Suprapubic skin (tissue), 4 donors: ENCODE measurements at regions not wholly inside any gene's neighbourhood (a gene's known extent, or its start where the extent isn't known, plus 50 kb on each side); places are given as distances from the start of the nearest gene placed in this dataset.

Experiments
- DNase-seq, 2 donors: peaks; one replicate each; pipeline ENCODE4 v3.0.0-alpha.2; 2019; ENCODE audit warnings: low spot score in 2 of 2
- H3K27ac ChIP-seq: fragments of 200-600 bp; sonication (generic); one replicate; pipeline ENCODE4 v1.5.1; 2019
- H3K27me3 ChIP-seq: fragments of 200-600 bp; sonication (generic); one replicate; pipeline ENCODE4 v1.5.1; 2019
- H3K36me3 ChIP-seq: fragments of 200-600 bp; sonication (generic); one replicate; pipeline ENCODE4 v1.5.1; 2019
- H3K4me1 ChIP-seq: fragments of 200-600 bp; sonication (generic); one replicate; pipeline ENCODE4 v1.5.1; 2019
- H3K4me3 ChIP-seq: fragments of 200-600 bp; sonication (generic); one replicate; pipeline ENCODE4 v1.5.1; 2019; ENCODE audit warnings: mild to moderate bottlenecking
- H3K9me3 ChIP-seq: fragments of 200-600 bp; sonication (generic); one replicate; pipeline ENCODE4 v1.5.1; 2019
- CTCF ChIP-seq, 2 donors: fragments of 200-600 bp in 1 of 2; fragments of 450-650 bp in 1 of 2; sonication (generic) in 1 of 2; IDR thresholded peaks; one replicate each; pipeline ENCODE4 v1.5.1; 2016 to 2019; ENCODE audit warnings: antibody characterized with exemption in 2 of 2, mild to moderate bottlenecking in 1 of 2, moderate library complexity in 1 of 2
- EP300 ChIP-seq: sonication (generic); formaldehyde crosslinking; IDR thresholded peaks from one replicate; pipeline ENCODE4 v1.6.1; 2017; ENCODE audit warnings: antibody characterized with exemption
- POLR2A ChIP-seq, 2 donors: fragments of 450-650 bp; IDR thresholded peaks; one replicate each; pipeline ENCODE4 v1.6.1; 2017; ENCODE audit warnings: antibody characterized with exemption in 2 of 2, mild to moderate bottlenecking in 2 of 2, moderate library complexity in 2 of 2
- POLR2AphosphoS5 ChIP-seq, 3 donors: sonication (generic); formaldehyde crosslinking; IDR thresholded peaks; one replicate each; pipeline ENCODE4 v1.6.1; 2017; ENCODE audit warnings: antibody characterized with exemption in 3 of 3
- WGBS: methylation state at CpG from one replicate; pipeline ENCODE4 v1.1.5; 2018; 5-methylcytosine and 5-hydroxymethylcytosine counted together

- H3K36me3 ChIP-seq, result no peaks in the 10 kb centered on the region
- no peak overlapping the region for H3K27ac ChIP-seq
- TF ChIP-seq POLR2A (IDR thresholded peaks at IDR 0.05) (no peak), EP300 (no peak), CTCF (IDR thresholded peaks at IDR 0.05) (no peak), POLR2AphosphoS5 (IDR thresholded peaks at IDR 0.05) (no peak)
- DNase-seq, result no peak
- H3K4me1 ChIP-seq, result peaks cover 26% of the 10 kb centered on the region
- H3K9me3 ChIP-seq, result peaks cover 4% of the 10 kb centered on the region
- H3K4me3 ChIP-seq, result no peak overlapping the region
- no peaks in the 10 kb centered on the region for H3K27me3 ChIP-seq
- WGBS, result 33% methylated on average over 1 of the region's 1 CpG
These were observed 445.9 kb upstream of the PROK2 start for GRCh38 chr3:72230774-72231379.

- H3K27ac ChIP-seq, result no peak overlapping the region
- 66% methylated on average over 4 of the region's 4 CpGs for WGBS
- no peak for DNase-seq
- H3K4me3 ChIP-seq, result no peak overlapping the region
- peaks cover 6% of the 10 kb centered on the region for H3K9me3 ChIP-seq
- TF ChIP-seq CTCF (IDR thresholded peaks at IDR 0.05) (no peak), POLR2A (IDR thresholded peaks at IDR 0.05) (no peak), EP300 (no peak), POLR2AphosphoS5 (IDR thresholded peaks at IDR 0.05) (no peak)
- no peaks in the 10 kb centered on the region for H3K36me3 ChIP-seq
- H3K27me3 ChIP-seq, result no peaks in the 10 kb centered on the region
- H3K4me1 ChIP-seq, result peaks cover 26% of the 10 kb centered on the region
These were observed 445.0 kb upstream of the PROK2 start for GRCh38 chr3:72229952-72230351.

- TF ChIP-seq CTCF (IDR thresholded peaks at IDR 0.05), result no peak
- TF ChIP-seq POLR2A (IDR thresholded peaks at IDR 0.05), result no peak
- no peak for TF ChIP-seq POLR2AphosphoS5 (IDR thresholded peaks at IDR 0.05)
- no peak for TF ChIP-seq EP300
- Histone ChIP-seq H3K27ac (no peak overlapping the region), H3K9me3 (peaks cover 9% of the 10 kb centered on the region), H3K36me3 (no peaks in the 10 kb centered on the region), H3K27me3 (no peaks in the 10 kb centered on the region), H3K4me3 (no peak overlapping the region), H3K4me1 (peaks cover 14% of the 10 kb centered on the region)
- 76% methylated on average over 5 of the region's 5 CpGs for WGBS
- DNase-seq, result no peak
These were observed 442.6 kb upstream of the PROK2 start for GRCh38 chr3:72227486-72228070.

GRCh38 chr3:72224804-72225509 lies 440.0 kb upstream of the PROK2 start:
- TF ChIP-seq CTCF (IDR thresholded peaks at IDR 0.05), result no peak
- no peak for TF ChIP-seq POLR2AphosphoS5 (IDR thresholded peaks at IDR 0.05)
- no peak for TF ChIP-seq EP300
- TF ChIP-seq POLR2A (IDR thresholded peaks at IDR 0.05), result no peak
- no peaks in the 10 kb centered on the region for H3K36me3 ChIP-seq
- DNase-seq, result no peak
- H3K27ac ChIP-seq, result no peak overlapping the region
- H3K4me1 ChIP-seq, result no peaks in the 10 kb centered on the region
- H3K9me3 ChIP-seq, result peaks cover 9% of the 10 kb centered on the region
- WGBS, result 96% methylated on average over 2 of the region's 2 CpGs
- H3K27me3 ChIP-seq, result no peaks in the 10 kb centered on the region
- H3K4me3 ChIP-seq, result no peak overlapping the region

GRCh38 chr3:72223628-72224027 lies 438.7 kb upstream of the PROK2 start:
- Histone ChIP-seq H3K27ac (no peak overlapping the region), H3K9me3 (peaks cover 9% of the 10 kb centered on the region), H3K27me3 (no peaks in the 10 kb centered on the region), H3K4me3 (no peak overlapping the region), H3K36me3 (no peaks in the 10 kb centered on the region), H3K4me1 (no peaks in the 10 kb centered on the region)
- no peak for DNase-seq
- TF ChIP-seq CTCF (IDR thresholded peaks at IDR 0.05) (no peak), EP300 (no peak), POLR2AphosphoS5 (IDR thresholded peaks at IDR 0.05) (no peak), POLR2A (IDR thresholded peaks at IDR 0.05) (no peak)
- 91% methylated on average over 2 of the region's 2 CpGs for WGBS
